IMR-90 (cell line): ENCODE measurements at regions not wholly inside any gene's neighbourhood (a gene's known extent, or its start where the extent isn't known, plus 50 kb on each side); places are given as distances from the start of the nearest gene placed in this dataset.

Experiments used
- ATAC-seq: fragments of 200-7000 bp; cut with Tn5 transposase; 2 replicates; pipeline ENCODE4 v1.9.1; 2020; ENCODE audit warnings: low read depth, mild to moderate bottlenecking, moderate library complexity
- BruUV-seq: library from RNA; stranded (reverse); fragments of 400-500 nt; replicated peaks from 2 replicates; lab custom pipeline; 2021; lab: Mats Ljungman, UMichigan
- CTCF ChIA-PET: fragments of 300-600 bp; formaldehyde crosslinking; extraction: SDS; loops from one replicate; lab custom pipeline; 2021; ENCODE audit warnings: antibody characterized with exemption; lab: Yijun Ruan, JAX
- POLR2A ChIA-PET: fragments of 300-600 bp; sonication (Branson Sonifier 250); formaldehyde crosslinking; loops from one replicate; lab custom pipeline; 2022; ENCODE audit warnings: antibody characterized with exemption; ENCODE audit not compliant: unreplicated experiment; lab: Charles Lee
- DNase-seq: peaks from one replicate; pipeline ENCODE4 v3.0.0; 2013
- H2AFZ ChIP-seq: replicated peaks from 2 replicates; pipeline ENCODE3; 2013; ENCODE audit warnings: low read length, mild to moderate bottlenecking; ENCODE audit not compliant: poor library complexity
- H2AK5ac ChIP-seq: 2 replicates; pipeline ENCODE4 v1.6.1; 2013; ENCODE audit warnings: low read depth, low read length, inconsistent platforms
- H2AK9ac ChIP-seq: replicated peaks from 2 replicates; pipeline ENCODE3; 2013; ENCODE audit warnings: mild to moderate bottlenecking, low read depth, low read length, moderate library complexity; ENCODE audit not compliant: poor library complexity
- H2BK120ac ChIP-seq: 2 replicates; pipeline ENCODE4 v1.6.1; 2013; ENCODE audit warnings: low read depth, low read length, inconsistent platforms
- H2BK15ac ChIP-seq: 3 replicates; pipeline ENCODE4 v1.6.1; 2013; ENCODE audit warnings: low read depth, low read length, inconsistent platforms
- H2BK20ac ChIP-seq: 2 replicates; pipeline ENCODE4 v1.6.1; 2013; ENCODE audit warnings: low read depth, mild to moderate bottlenecking, inconsistent platforms, low read length, moderate library complexity
- H2BK5ac ChIP-seq: 2 replicates; pipeline ENCODE4 v1.6.1; 2013; ENCODE audit warnings: mild to moderate bottlenecking, low read depth, low read length, inconsistent platforms; ENCODE audit not compliant: poor library complexity, severe bottlenecking
- H3K14ac ChIP-seq: replicated peaks from 2 replicates; pipeline ENCODE4 v1.6.1; 2013; ENCODE audit warnings: low read depth, low read length, inconsistent platforms
- H3K18ac ChIP-seq: 2 replicates; pipeline ENCODE4 v1.6.1; 2013; ENCODE audit warnings: low read depth, low read length, control low read depth
- H3K23ac ChIP-seq: 2 replicates; pipeline ENCODE4 v1.6.1; 2013; ENCODE audit warnings: low read depth, low read length, inconsistent platforms
- H3K27ac ChIP-seq: 2 replicates; pipeline ENCODE4 v1.5.1; 2013; ENCODE audit warnings: mild to moderate bottlenecking, control low read depth, low read length; ENCODE audit not compliant: insufficient read depth
- H3K27me3 ChIP-seq: 2 replicates; pipeline ENCODE4 v1.6.1; 2013; ENCODE audit warnings: low read length; ENCODE audit not compliant: control insufficient read depth, insufficient read depth
- H3K36me3 ChIP-seq: 2 replicates; pipeline ENCODE4 v1.6.1; 2013; ENCODE audit warnings: low read length, mixed read lengths; ENCODE audit not compliant: control insufficient read depth, insufficient read depth
- H3K4ac ChIP-seq: 2 replicates; pipeline ENCODE4 v1.6.1; 2013; ENCODE audit warnings: low read depth, low read length, inconsistent platforms
- H3K4me1 ChIP-seq: 2 replicates; pipeline ENCODE4 v1.6.1; 2013; ENCODE audit warnings: low read length, mixed read lengths; ENCODE audit not compliant: control insufficient read depth, insufficient read depth
- H3K4me2 ChIP-seq: 2 replicates; pipeline ENCODE4 v1.6.1; 2013; ENCODE audit warnings: low read depth, mild to moderate bottlenecking, control low read depth, low read length, moderate library complexity
- H3K4me3 ChIP-seq: 2 replicates; pipeline ENCODE4 v1.5.1; 2013; ENCODE audit warnings: low read depth, mild to moderate bottlenecking, control low read depth, low read length, moderate library complexity; ENCODE audit not compliant: insufficient read depth
- H3K56ac ChIP-seq: 2 replicates; pipeline ENCODE4 v1.6.1; 2013; ENCODE audit warnings: low read length, inconsistent platforms; ENCODE audit not compliant: insufficient read depth; ENCODE audit errors: extremely low read depth
- H3K79me1 ChIP-seq, 2 experiments: 2 replicates each; pipeline ENCODE4 v1.6.1; 2013; ENCODE audit warnings: low read length in 2 of 2, inconsistent platforms in 1 of 2, low read depth in 1 of 2
- H3K9ac ChIP-seq: 2 replicates; pipeline ENCODE4 v1.6.1; 2013; ENCODE audit warnings: low read depth, low read length, control low read depth
- H3K9me1 ChIP-seq: 2 replicates; pipeline ENCODE4 v1.6.1; 2013; ENCODE audit warnings: low read length, inconsistent platforms; ENCODE audit not compliant: insufficient read depth
- H3K9me3 ChIP-seq: 2 replicates; pipeline ENCODE4 v1.6.1; 2013; ENCODE audit warnings: low read length; ENCODE audit not compliant: control insufficient read depth, insufficient read depth
- H4K20me1 ChIP-seq: 2 replicates; pipeline ENCODE4 v1.6.1; 2013; ENCODE audit warnings: low read length, inconsistent platforms; ENCODE audit not compliant: insufficient read depth
- H4K5ac ChIP-seq: 2 replicates; pipeline ENCODE4 v1.6.1; 2013; ENCODE audit warnings: mild to moderate bottlenecking, low read depth, low read length, control low read depth
- H4K8ac ChIP-seq, 2 experiments: 2 replicates each; pipeline ENCODE4 v1.6.1; 2013; ENCODE audit warnings: low read depth in 2 of 2, low read length in 2 of 2, control low read depth in 1 of 2, inconsistent platforms in 1 of 2
- H4K91ac ChIP-seq: 2 replicates; pipeline ENCODE4 v1.6.1; 2013; ENCODE audit warnings: low read depth, low read length, inconsistent platforms; ENCODE audit not compliant: insufficient read depth
- BHLHE40 ChIP-seq: fragments of 150-350 bp; IDR thresholded peaks from 2 replicates; pipeline ENCODE4 v1.6.1; 2016; ENCODE audit warnings: mild to moderate bottlenecking, low read depth, low read length
- CEBPB ChIP-seq: IDR thresholded peaks from 2 replicates; pipeline ENCODE4 v1.6.1; 2012; ENCODE audit warnings: low read depth, low read length, improper control_type of control experiment
- CHD1 ChIP-seq: IDR thresholded peaks from 2 replicates; pipeline ENCODE4 v1.6.1; 2012; ENCODE audit warnings: low read depth, low read length, improper control_type of control experiment
- CTCF ChIP-seq: conservative IDR thresholded peaks from 2 replicates; pipeline ENCODE4 v1.5.1; 2012; ENCODE audit warnings: mild to moderate bottlenecking, low read depth, low read length, improper control_type of control experiment
- ELK1 ChIP-seq: fragments of 150-350 bp; IDR thresholded peaks from 2 replicates; pipeline ENCODE4 v1.6.1; 2016; ENCODE audit warnings: low read depth, mild to moderate bottlenecking, low read length, moderate library complexity, borderline replicate concordance
- FOS ChIP-seq: fragments of 150-350 bp; IDR thresholded peaks from 2 replicates; pipeline ENCODE4 v1.6.1; 2016; ENCODE audit warnings: low read depth, low read length
- MAFK ChIP-seq: IDR thresholded peaks from 2 replicates; pipeline ENCODE4 v1.6.1; 2012; ENCODE audit warnings: low read depth, low read length, improper control_type of control experiment
- MAZ ChIP-seq: IDR thresholded peaks from 2 replicates; pipeline ENCODE4 v1.6.1; 2012; ENCODE audit warnings: low read depth, mild to moderate bottlenecking, low read length, improper control_type of control experiment, moderate library complexity, borderline replicate concordance
- MXI1 ChIP-seq: IDR thresholded peaks from 2 replicates; pipeline ENCODE4 v1.6.1; 2012; ENCODE audit warnings: low read depth, mild to moderate bottlenecking, low read length, moderate library complexity, borderline replicate concordance
- NFE2L2 ChIP-seq: fragments of 150-350 bp; IDR thresholded peaks from 2 replicates; pipeline ENCODE4 v1.6.1; 2016; ENCODE audit warnings: low read depth, mild to moderate bottlenecking, low read length
- POLR2A ChIP-seq: IDR thresholded peaks from 2 replicates; pipeline ENCODE4 v1.6.1; 2012; ENCODE audit warnings: mild to moderate bottlenecking, low read depth, low read length
- RAD21 ChIP-seq: IDR thresholded peaks from 2 replicates; pipeline ENCODE4 v1.6.1; 2012; ENCODE audit warnings: low read length, improper control_type of control experiment
- RCOR1 ChIP-seq: IDR thresholded peaks from 2 replicates; pipeline ENCODE4 v1.6.1; 2012; ENCODE audit warnings: mild to moderate bottlenecking, low read length, improper control_type of control experiment; ENCODE audit not compliant: insufficient replicate concordance
- RFX5 ChIP-seq: IDR thresholded peaks from 2 replicates; pipeline ENCODE4 v1.8.0; 2012; ENCODE audit warnings: low read depth, mild to moderate bottlenecking, low read length, moderate library complexity
- SMC3 ChIP-seq: fragments of 150-350 bp; IDR thresholded peaks from 2 replicates; pipeline ENCODE4 v1.6.1; 2016; ENCODE audit warnings: low read depth, mild to moderate bottlenecking, antibody characterized with exemption, low read length, moderate library complexity
- WGBS, 2 experiments: methylation state at CpG; one replicate each; pipeline versions ENCODE4 v1.1.5 to v1.1.7; 2013; ENCODE audit warnings: missing lambda C conversion rate in 2 of 2; ENCODE audit not compliant: insufficient read length in 1 of 2; ENCODE audit errors: extremely low coverage in 2 of 2; 5-methylcytosine and 5-hydroxymethylcytosine counted together
- dilution Hi-C: fragments of 300-500 bp; cut with HindIII; formaldehyde crosslinking; loops from one replicate; pipeline ENCODE4 v1.14.3; 2018; ENCODE audit warnings: low sequenced_read_pairs; ENCODE audit not compliant: unreplicated experiment
- in situ Hi-C: fragments of 300-500 bp; cut with MboI; formaldehyde crosslinking; loops from 3 replicates; pipeline ENCODE4 v1.14.3; 2019; ENCODE audit warnings: low sequenced_read_pairs, inconsistent platforms, mixed read lengths
- intact Hi-C: fragments of 100-400 bp; cut with micrococcal nuclease; formaldehyde crosslinking; loops from 2 replicates; pipeline ENCODE4 v1.10.0; 2022
- TF ChIP-seq, protein P1 (sequence below): fragments of 150-350 bp; IDR thresholded peaks from 2 replicates; pipeline ENCODE4 v1.6.1; 2017; ENCODE audit warnings: mild to moderate bottlenecking, antibody characterized with exemption, low read length, low read depth

DNA sequence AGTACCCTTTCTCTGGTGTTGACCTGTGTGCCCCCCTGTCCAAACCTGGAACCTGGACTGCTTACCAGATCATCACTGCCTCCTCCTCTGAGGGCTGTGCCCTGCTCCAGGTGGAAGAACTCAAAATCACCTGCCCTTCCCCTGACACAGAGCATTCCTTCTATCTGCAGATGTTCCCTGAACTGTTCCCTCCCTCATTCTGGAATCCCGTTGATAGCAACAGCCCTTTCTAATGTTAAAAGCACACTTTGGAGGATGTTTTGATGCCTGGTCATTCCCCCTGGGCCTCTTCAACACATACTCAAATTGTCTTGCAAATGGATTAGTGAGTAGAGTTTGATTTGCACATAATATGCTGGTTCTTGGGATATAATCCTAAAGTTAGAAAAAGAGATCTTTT lies 225.8 kb downstream of the FGF13 start:
- no peak for DNase-seq
- H3K27me3 ChIP-seq, result no peaks in the 10 kb centered on the region
- no peak overlapping the region for H2AK5ac ChIP-seq
- no peaks in the 10 kb centered on the region for H3K9me1 ChIP-seq
- H3K23ac ChIP-seq, result no peak overlapping the region
- no peak overlapping the region for H3K56ac ChIP-seq
- H3K36me3 ChIP-seq, result no peaks in the 10 kb centered on the region
- H3K9me3 ChIP-seq, result peaks cover 3% of the 10 kb centered on the region; the same call in 1 of the 2 replicates
- CTCF ChIA-PET, result no interaction called here
- WGBS, 2 experiments, result no CpG with 5 or more reads among the region's 1 CpG
- no peaks in the 10 kb centered on the region for H3K79me1 ChIP-seq
- no peak overlapping the region for H2BK15ac ChIP-seq
- in situ Hi-C loops, result no loop called here
- no peak overlapping the region for H2BK5ac ChIP-seq
- no peak for ATAC-seq
- H3K4me3 ChIP-seq, result no peak overlapping the region
- no peak overlapping the region for H2AFZ ChIP-seq
- H2BK120ac ChIP-seq, result no peak overlapping the region
- no peak overlapping the region for H3K9ac ChIP-seq
- no peak overlapping the region for H4K8ac ChIP-seq
- H2BK20ac ChIP-seq, result no peak overlapping the region
- intact Hi-C loops, result no loop called here
- no peak for TF ChIP-seq SMC3
- no peak for TF ChIP-seq CTCF
- no peak for TF ChIP-seq NFE2L2
- TF ChIP-seq, protein P1, sequence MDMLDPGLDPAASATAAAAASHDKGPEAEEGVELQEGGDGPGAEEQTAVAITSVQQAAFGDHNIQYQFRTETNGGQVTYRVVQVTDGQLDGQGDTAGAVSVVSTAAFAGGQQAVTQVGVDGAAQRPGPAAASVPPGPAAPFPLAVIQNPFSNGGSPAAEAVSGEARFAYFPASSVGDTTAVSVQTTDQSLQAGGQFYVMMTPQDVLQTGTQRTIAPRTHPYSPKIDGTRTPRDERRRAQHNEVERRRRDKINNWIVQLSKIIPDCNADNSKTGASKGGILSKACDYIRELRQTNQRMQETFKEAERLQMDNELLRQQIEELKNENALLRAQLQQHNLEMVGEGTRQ, result no peak
- TF ChIP-seq RCOR1, result no peak
- TF ChIP-seq MAFK, result no peak
- TF ChIP-seq FOS, result no peak
- no peak for TF ChIP-seq POLR2A
- TF ChIP-seq CHD1, result no peak
- TF ChIP-seq ELK1, result no peak
- no peak for TF ChIP-seq RAD21
- TF ChIP-seq BHLHE40, result no peak
- TF ChIP-seq MXI1, result no peak
- no peak for TF ChIP-seq CEBPB
- TF ChIP-seq MAZ, result no peak
- TF ChIP-seq RFX5, result no peak
- H4K91ac ChIP-seq, result no peak overlapping the region
- H2AK9ac ChIP-seq, result no peak overlapping the region
- H3K4ac ChIP-seq, result no peak overlapping the region
- H4K20me1 ChIP-seq, result no peaks in the 10 kb centered on the region
- H3K27ac ChIP-seq, result no peak overlapping the region
- H4K5ac ChIP-seq, result no peak overlapping the region
- POLR2A ChIA-PET, result no interaction called here
- H3K4me1 ChIP-seq, result no peaks in the 10 kb centered on the region
- dilution Hi-C loops, result no loop called here
- BruUV-seq, result no TSS peak
- H3K14ac ChIP-seq, result no peak overlapping the region
- H3K18ac ChIP-seq, result no peak overlapping the region
- no peak overlapping the region for H3K4me2 ChIP-seq
